Kidney epithelial cell (primary cell): ENCODE measurements at regions not wholly inside any gene's neighbourhood (a gene's known extent, or its start where the extent isn't known, plus 50 kb on each side); places are given as distances from the start of the nearest gene placed in this dataset.
A peak's percentile ranks its signal among the peaks of the same experiment; 100 is the strongest.

ENCODE experiments used
- DNase-seq: peaks from one replicate; pipeline ENCODE4 v3.0.0-alpha.2; 2010; ENCODE audit warnings: low read depth
- H3K27me3 ChIP-seq: 2 replicates; pipeline ENCODE4 v1.6.0; 2011; ENCODE audit warnings: low read length; ENCODE audit not compliant: control insufficient read depth, insufficient read depth
- H3K36me3 ChIP-seq: 2 replicates; pipeline ENCODE4 v1.5.1; 2011; ENCODE audit warnings: low read length; ENCODE audit not compliant: control insufficient read depth, insufficient read depth
- H3K4me3 ChIP-seq: 2 replicates; pipeline ENCODE4 v1.5.1; 2011; ENCODE audit warnings: low read depth, mild to moderate bottlenecking, control low read depth, low read length
- CTCF ChIP-seq: IDR thresholded peaks from 2 replicates; pipeline ENCODE4 v1.5.1; 2011; ENCODE audit warnings: mild to moderate bottlenecking, moderate library complexity, low read length, control low read depth, inconsistent platforms; ENCODE audit not compliant: insufficient read depth, poor library complexity, severe bottlenecking

GRCh38 chr11:60625262-60625661 is 74.2 kb upstream of the MS4A8 start:
- DNase-seq = no peak
- H3K4me3 ChIP-seq = no peak overlapping the region
- peak; percentile 32 for TF ChIP-seq CTCF
- no peaks in the 10 kb centered on the region for H3K36me3 ChIP-seq
- H3K27me3 ChIP-seq = no peaks in the 10 kb centered on the region

GRCh38 chr11:60629399-60629798 is 70.0 kb upstream of the MS4A8 start:
- DNase-seq = no peak
- Histone ChIP-seq H3K4me3 (no peak overlapping the region), H3K36me3 (no peaks in the 10 kb centered on the region), H3K27me3 (no peaks in the 10 kb centered on the region)
- TF ChIP-seq CTCF = no peak

GRCh38 chr11:60631944-60632343 is 67.5 kb upstream of the MS4A8 start:
- Histone ChIP-seq H3K4me3 (no peak overlapping the region), H3K36me3 (no peaks in the 10 kb centered on the region), H3K27me3 (no peaks in the 10 kb centered on the region)
- DNase-seq = no peak
- TF ChIP-seq CTCF = no peak

GRCh38 chr11:60633645-60634044 is 65.8 kb upstream of the MS4A8 start:
- H3K4me3 ChIP-seq = no peak overlapping the region
- H3K36me3 ChIP-seq = no peaks in the 10 kb centered on the region
- DNase-seq = no peak
- no peak for TF ChIP-seq CTCF
- no peaks in the 10 kb centered on the region for H3K27me3 ChIP-seq

GRCh38 chr11:60634126-60634525 is 65.3 kb upstream of the MS4A8 start:
- H3K4me3 ChIP-seq = no peak overlapping the region
- peak; percentile 13 for TF ChIP-seq CTCF
- no peaks in the 10 kb centered on the region for H3K27me3 ChIP-seq
- no peak for DNase-seq
- H3K36me3 ChIP-seq = no peaks in the 10 kb centered on the region

GRCh38 chr11:60641940-60642339 is 57.5 kb upstream of the MS4A8 start:
- DNase-seq = no peak
- TF ChIP-seq CTCF = no peak
- H3K36me3 ChIP-seq = no peaks in the 10 kb centered on the region
- no peaks in the 10 kb centered on the region for H3K27me3 ChIP-seq
- no peak overlapping the region for H3K4me3 ChIP-seq
